ENCODE measurements at regions not wholly inside any gene's neighbourhood (a gene's known extent, or its start where the extent isn't known, plus 50 kb on each side); places are given as distances from the start of the nearest gene placed in this dataset.
A peak's percentile ranks its signal among the peaks of the same experiment; 100 is the strongest.

DNA sequence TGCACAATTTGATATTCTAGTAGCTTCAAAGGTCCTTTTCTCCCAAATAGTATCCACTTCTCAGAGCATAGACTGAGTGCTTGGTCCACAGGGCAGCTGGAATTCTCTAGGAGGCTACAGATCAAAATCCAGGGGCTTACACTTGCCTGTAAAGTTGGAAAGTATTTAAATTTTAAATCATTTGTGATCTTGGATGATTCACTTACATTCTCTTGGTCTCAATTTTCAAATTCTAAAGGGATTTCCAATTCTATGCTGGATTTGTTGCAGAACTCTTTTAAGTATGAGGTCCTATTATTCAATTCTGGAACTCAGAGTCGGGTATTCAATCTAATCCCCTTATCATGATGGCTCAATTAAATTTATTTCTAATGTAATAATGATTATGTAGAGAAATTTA is 492.3 kb downstream of the NYAP2 start:
- TF ChIP-seq, protein P1, sequence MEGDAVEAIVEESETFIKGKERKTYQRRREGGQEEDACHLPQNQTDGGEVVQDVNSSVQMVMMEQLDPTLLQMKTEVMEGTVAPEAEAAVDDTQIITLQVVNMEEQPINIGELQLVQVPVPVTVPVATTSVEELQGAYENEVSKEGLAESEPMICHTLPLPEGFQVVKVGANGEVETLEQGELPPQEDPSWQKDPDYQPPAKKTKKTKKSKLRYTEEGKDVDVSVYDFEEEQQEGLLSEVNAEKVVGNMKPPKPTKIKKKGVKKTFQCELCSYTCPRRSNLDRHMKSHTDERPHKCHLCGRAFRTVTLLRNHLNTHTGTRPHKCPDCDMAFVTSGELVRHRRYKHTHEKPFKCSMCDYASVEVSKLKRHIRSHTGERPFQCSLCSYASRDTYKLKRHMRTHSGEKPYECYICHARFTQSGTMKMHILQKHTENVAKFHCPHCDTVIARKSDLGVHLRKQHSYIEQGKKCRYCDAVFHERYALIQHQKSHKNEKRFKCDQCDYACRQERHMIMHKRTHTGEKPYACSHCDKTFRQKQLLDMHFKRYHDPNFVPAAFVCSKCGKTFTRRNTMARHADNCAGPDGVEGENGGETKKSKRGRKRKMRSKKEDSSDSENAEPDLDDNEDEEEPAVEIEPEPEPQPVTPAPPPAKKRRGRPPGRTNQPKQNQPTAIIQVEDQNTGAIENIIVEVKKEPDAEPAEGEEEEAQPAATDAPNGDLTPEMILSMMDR (conservative IDR thresholded peaks at IDR 0.05; ENCODE audit: control insufficient read depth, insufficient read depth, low read depth, low read length): no peak
- no peak overlapping the region for H3K4me3 ChIP-seq (ENCODE audit: control insufficient read depth, low read depth, low read length)
- no peak for DNase-seq (ENCODE audit: low read depth)

DNA sequence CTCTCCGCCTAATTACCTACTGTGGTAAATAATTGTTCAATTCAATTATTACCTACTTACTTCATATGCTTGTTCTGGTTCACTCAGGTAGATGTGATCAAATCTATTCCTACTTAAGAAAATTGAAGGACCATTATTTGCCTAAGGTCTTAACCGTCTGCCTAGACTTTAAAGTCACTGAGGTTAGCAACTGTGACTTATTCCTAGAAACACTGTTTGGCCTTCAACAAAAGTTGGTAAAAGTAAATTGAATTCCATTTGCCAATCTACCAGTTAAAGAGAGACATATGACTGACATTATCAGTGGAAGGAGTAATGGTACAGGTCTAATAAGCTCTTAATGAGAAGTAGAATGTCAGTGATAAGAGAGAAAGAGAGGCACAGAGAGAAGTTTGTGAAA is 491.5 kb downstream of the NYAP2 start:
- no peak for DNase-seq (ENCODE audit: low read depth)
- TF ChIP-seq, protein P1 (conservative IDR thresholded peaks at IDR 0.05; ENCODE audit: control insufficient read depth, insufficient read depth, low read depth, low read length): no peak
- H3K4me3 ChIP-seq (ENCODE audit: control insufficient read depth, low read depth, low read length): no peak overlapping the region

DNA sequence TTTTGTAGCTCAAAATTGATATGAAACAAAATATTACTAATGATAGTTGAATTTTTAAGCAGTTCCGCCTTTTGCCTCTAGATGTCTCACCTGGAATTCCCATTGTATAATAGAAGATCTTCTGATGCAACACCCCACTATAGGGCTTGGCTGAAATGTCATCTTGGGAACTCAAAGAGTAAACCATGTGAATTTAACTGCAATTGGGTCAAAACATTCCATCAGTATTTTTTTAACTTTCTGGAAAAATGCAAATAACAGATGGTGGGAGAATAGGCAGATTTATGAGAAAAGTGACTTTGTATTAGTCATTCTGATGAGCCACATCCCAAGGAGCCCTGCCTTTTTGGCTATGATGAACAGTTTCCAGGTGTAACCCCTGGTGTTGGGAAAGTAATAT is 489.9 kb downstream of the NYAP2 start:
- peak; percentile 91 for DNase-seq (ENCODE audit: low read depth)
- H3K4me3 ChIP-seq (ENCODE audit: control insufficient read depth, low read depth, low read length): no peak overlapping the region
- TF ChIP-seq, protein P1 (conservative IDR thresholded peaks at IDR 0.05; ENCODE audit: control insufficient read depth, insufficient read depth, low read depth, low read length): peak; percentile 83

DNA sequence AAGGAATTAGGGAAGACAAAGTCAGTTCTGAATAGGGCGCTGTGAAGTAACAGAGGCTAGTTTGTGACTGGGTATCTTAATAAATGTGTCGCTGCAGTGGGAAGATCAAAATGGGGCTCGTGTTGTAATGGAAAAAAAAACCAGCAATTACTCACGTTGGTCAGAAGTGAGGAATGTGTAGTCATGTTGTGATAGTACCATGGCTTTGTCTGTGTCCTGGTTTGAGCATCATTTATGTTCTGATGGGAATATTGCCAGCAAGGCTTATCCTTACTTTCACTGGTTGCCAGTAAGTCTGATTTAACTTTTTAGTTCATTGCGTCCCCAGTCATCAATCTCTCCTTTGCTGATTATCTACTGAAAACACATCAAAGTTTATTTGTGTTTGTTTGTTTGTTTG is 467.6 kb downstream of the NYAP2 start:
- no peak for DNase-seq (ENCODE audit: low read depth)
- TF ChIP-seq, protein P1 (conservative IDR thresholded peaks at IDR 0.05; ENCODE audit: control insufficient read depth, insufficient read depth, low read depth, low read length): no peak
- H3K4me3 ChIP-seq (ENCODE audit: control insufficient read depth, low read depth, low read length): no peak overlapping the region

DNA sequence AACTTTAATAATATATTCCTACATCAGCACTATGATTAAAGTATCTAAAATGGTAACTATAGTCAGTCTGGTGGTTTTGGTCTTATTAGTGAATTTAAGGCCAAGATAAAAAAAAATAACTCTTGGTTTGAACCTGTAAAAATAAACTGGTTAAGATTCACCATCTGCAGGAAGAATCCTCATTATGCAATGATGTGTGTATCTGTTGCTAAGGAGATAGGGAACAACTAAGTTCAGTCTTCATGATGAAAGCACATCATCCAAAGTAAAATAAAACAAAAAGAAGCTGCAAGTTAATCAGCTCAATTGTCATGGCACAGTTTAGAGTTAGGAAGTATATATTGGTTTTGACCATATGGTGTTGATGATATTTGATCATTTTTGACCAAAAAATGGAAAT is 466.0 kb downstream of the NYAP2 start:
- TF ChIP-seq, protein P1 (conservative IDR thresholded peaks at IDR 0.05; ENCODE audit: control insufficient read depth, insufficient read depth, low read depth, low read length): no peak
- DNase-seq (ENCODE audit: low read depth): peak; percentile 40
- H3K4me3 ChIP-seq (ENCODE audit: control insufficient read depth, low read depth, low read length): no peak overlapping the region

DNA sequence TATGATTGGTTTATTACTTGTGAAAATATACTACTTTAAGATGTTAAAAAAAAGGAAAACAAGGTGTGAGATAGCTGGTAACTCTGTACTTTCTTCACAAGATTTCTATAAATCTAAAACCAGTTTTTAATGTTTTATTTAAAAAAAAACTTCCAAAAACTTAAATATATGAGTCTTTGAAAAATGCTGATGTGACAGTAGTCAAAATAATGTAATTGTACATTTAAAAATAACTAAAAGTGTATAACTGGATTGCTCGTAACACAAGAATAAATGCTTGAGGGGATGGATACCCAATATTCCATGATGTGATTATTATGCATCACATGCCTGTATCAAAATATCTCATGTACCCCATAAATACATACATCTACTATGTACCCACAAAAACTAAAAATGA is 464.9 kb downstream of the NYAP2 start:
- TF ChIP-seq, protein P1 (conservative IDR thresholded peaks at IDR 0.05; ENCODE audit: control insufficient read depth, insufficient read depth, low read depth, low read length): no peak
- DNase-seq (ENCODE audit: low read depth): no peak
- H3K4me3 ChIP-seq (ENCODE audit: control insufficient read depth, low read depth, low read length): no peak overlapping the region

DNA sequence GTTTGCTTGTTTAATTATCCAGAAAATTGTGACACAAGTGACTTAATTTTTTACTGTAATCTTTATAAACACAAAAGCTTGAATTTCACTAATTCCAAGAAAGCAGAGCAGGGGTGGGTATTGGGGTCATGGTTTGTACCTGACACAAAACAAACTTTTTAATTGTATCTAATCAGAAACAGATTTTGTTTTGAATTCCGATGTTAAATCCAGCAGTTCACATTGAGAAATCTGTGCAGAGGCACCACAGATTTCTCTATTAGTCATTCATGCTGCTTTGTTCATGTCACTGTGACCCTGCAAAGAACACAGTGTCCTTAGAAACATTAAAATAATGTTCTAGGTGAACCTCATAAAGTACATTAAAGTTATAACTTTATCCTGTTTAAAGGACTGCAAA is 443.4 kb downstream of the NYAP2 start:
- TF ChIP-seq, protein P1 (conservative IDR thresholded peaks at IDR 0.05; ENCODE audit: control insufficient read depth, insufficient read depth, low read depth, low read length): no peak
- no peak overlapping the region for H3K4me3 ChIP-seq (ENCODE audit: control insufficient read depth, low read depth, low read length)
- DNase-seq (ENCODE audit: low read depth): peak; percentile 84
